MM.1S (cell line): ENCODE measurements at regions not wholly inside any gene's neighbourhood (a gene's known extent, or its start where the extent isn't known, plus 50 kb on each side); places are given as distances from the start of the nearest gene placed in this dataset.

Source experiments
- DNase-seq: peaks from one replicate; pipeline ENCODE4 v3.0.0-alpha.2; 2015
- H2AFZ ChIP-seq: fragments of 300-600 bp; sonication (generic); 2 replicates; pipeline ENCODE4 v1.6.0; 2016; ENCODE audit warnings: antibody characterized with exemption, low read length
- H3F3A ChIP-seq: fragments of 300-600 bp; sonication (generic); 2 replicates; pipeline ENCODE4 v1.6.1; 2016; ENCODE audit warnings: mild to moderate bottlenecking, antibody characterized with exemption, low read length, moderate library complexity, mixed read lengths; ENCODE audit not compliant: insufficient read depth
- H3K27ac ChIP-seq: fragments of 300-600 bp; sonication (generic); 2 replicates; pipeline ENCODE4 v1.5.1; 2016; ENCODE audit warnings: mild to moderate bottlenecking, low read length
- H3K27me3 ChIP-seq: fragments of 300-600 bp; sonication (generic); replicated peaks from 2 replicates; pipeline ENCODE4 v1.6.0; 2016; ENCODE audit warnings: low read length; ENCODE audit not compliant: insufficient read depth
- H3K36me3 ChIP-seq: fragments of 300-600 bp; sonication (generic); replicated peaks from 2 replicates; pipeline ENCODE4 v1.6.1; 2016; ENCODE audit warnings: mild to moderate bottlenecking, low read length, mixed read lengths; ENCODE audit not compliant: insufficient read depth
- H3K4me1 ChIP-seq: fragments of 300-600 bp; sonication (generic); 2 replicates; pipeline ENCODE4 v1.6.1; 2016; ENCODE audit warnings: low read length, mixed read lengths
- H3K4me2 ChIP-seq: fragments of 300-600 bp; sonication (generic); 2 replicates; pipeline ENCODE4 v1.6.0; 2016; ENCODE audit warnings: low read depth, low read length
- H3K4me3 ChIP-seq: fragments of 300-600 bp; sonication (generic); 2 replicates; pipeline ENCODE4 v1.5.1; 2016; ENCODE audit warnings: low read length, mixed read lengths
- H3K79me2 ChIP-seq: fragments of 300-600 bp; sonication (generic); 2 replicates; pipeline ENCODE4 v1.6.1; 2016; ENCODE audit warnings: mixed run types, low read length, mixed read lengths
- H3K9ac ChIP-seq: fragments of 300-600 bp; sonication (generic); 2 replicates; pipeline ENCODE4 v1.6.1; 2016; ENCODE audit warnings: low read length, mixed read lengths
- H3K9me2 ChIP-seq: fragments of 300-600 bp; sonication (generic); replicated peaks from 2 replicates; pipeline ENCODE4 v1.6.1; 2016; ENCODE audit warnings: mild to moderate bottlenecking, low read length, mixed read lengths; ENCODE audit not compliant: insufficient read depth
- H3K9me3 ChIP-seq: fragments of 300-600 bp; sonication (generic); replicated peaks from 2 replicates; pipeline ENCODE4 v1.6.1; 2016; ENCODE audit warnings: mild to moderate bottlenecking, low read length, mixed read lengths; ENCODE audit not compliant: insufficient read depth
- H4K20me1 ChIP-seq: fragments of 300-600 bp; sonication (generic); 2 replicates; pipeline ENCODE4 v1.6.1; 2016; ENCODE audit warnings: mild to moderate bottlenecking, low read length, moderate library complexity, mixed read lengths; ENCODE audit not compliant: insufficient read depth
- CTCF ChIP-seq: fragments of 300-600 bp; sonication (generic); IDR thresholded peaks from 2 replicates; pipeline ENCODE4 v1.5.1; 2016; ENCODE audit warnings: antibody characterized with exemption, low read length, mixed read lengths
- EZH2 ChIP-seq: fragments of 300-600 bp; sonication (generic); optimal IDR thresholded peaks from 2 replicates; pipeline ENCODE3; 2017; ENCODE audit warnings: low read depth, mild to moderate bottlenecking, antibody characterized with exemption, low read length, mixed read lengths
- EZH2phosphoT487 ChIP-seq: fragments of 300-600 bp; sonication (generic); IDR thresholded peaks from 2 replicates; pipeline ENCODE4 v1.6.1; 2018; ENCODE audit warnings: antibody characterized with exemption, low read length

GRCh38 chr15:79540551-79540950, 108.4 kb downstream of the MINAR1 start:
- Histone ChIP-seq H3F3A (no peaks in the 10 kb centered on the region), H3K27me3 (no peaks in the 10 kb centered on the region), H3K9me3 (no peaks in the 10 kb centered on the region), H3K27ac (no peak overlapping the region), H3K36me3 (no peaks in the 10 kb centered on the region), H3K79me2 (no peaks in the 10 kb centered on the region), H3K4me2 (no peak overlapping the region), H3K9me2 (no peaks in the 10 kb centered on the region), H2AFZ (no peak overlapping the region), H3K4me1 (no peaks in the 10 kb centered on the region), H4K20me1 (no peaks in the 10 kb centered on the region), H3K9ac (no peak overlapping the region), H3K4me3 (no peak overlapping the region)
- TF ChIP-seq EZH2 (no peak), EZH2phosphoT487 (no peak)
- no peak for DNase-seq

- H3K4me1 ChIP-seq: no peaks in the 10 kb centered on the region
- H3K4me3 ChIP-seq: no peak overlapping the region
- TF ChIP-seq CTCF (no peak), EZH2 (no peak), EZH2phosphoT487 (no peak)
- no peaks in the 10 kb centered on the region for H3K9me3 ChIP-seq
- no peaks in the 10 kb centered on the region for H3K36me3 ChIP-seq
- H2AFZ ChIP-seq: no peak overlapping the region
- H3K4me2 ChIP-seq: no peak overlapping the region
- DNase-seq: no peak
- H3K27ac ChIP-seq: no peak overlapping the region
- H3K79me2 ChIP-seq: no peaks in the 10 kb centered on the region
- no peaks in the 10 kb centered on the region for H3K27me3 ChIP-seq
- H3K9me2 ChIP-seq: no peaks in the 10 kb centered on the region
- no peak overlapping the region for H3K9ac ChIP-seq
- no peaks in the 10 kb centered on the region for H3F3A ChIP-seq
- no peaks in the 10 kb centered on the region for H4K20me1 ChIP-seq
Measured at GRCh38 chr15:79541196-79541595, 109.1 kb downstream of the MINAR1 start.

GRCh38 chr15:79543097-79543496, 111.0 kb downstream of the MINAR1 start:
- no peaks in the 10 kb centered on the region for H3K79me2 ChIP-seq
- no peaks in the 10 kb centered on the region for H3K36me3 ChIP-seq
- H3K27me3 ChIP-seq: no peaks in the 10 kb centered on the region
- H4K20me1 ChIP-seq: no peaks in the 10 kb centered on the region
- no peak overlapping the region for H3K9ac ChIP-seq
- no peaks in the 10 kb centered on the region for H3K9me2 ChIP-seq
- H3K27ac ChIP-seq: no peak overlapping the region
- no peak overlapping the region for H2AFZ ChIP-seq
- H3K4me2 ChIP-seq: no peak overlapping the region
- TF ChIP-seq EZH2phosphoT487 (no peak), CTCF (no peak), EZH2 (no peak)
- DNase-seq: no peak
- no peak overlapping the region for H3K4me3 ChIP-seq
- no peaks in the 10 kb centered on the region for H3K4me1 ChIP-seq
- H3F3A ChIP-seq: no peaks in the 10 kb centered on the region
- H3K9me3 ChIP-seq: no peaks in the 10 kb centered on the region

GRCh38 chr15:79549196-79549595, 117.1 kb downstream of the MINAR1 start:
- no peak for DNase-seq
- H3F3A ChIP-seq: no peaks in the 10 kb centered on the region
- TF ChIP-seq EZH2phosphoT487 (no peak), EZH2 (no peak), CTCF (no peak)

More at GRCh38 chr15:79549196-79549595, 117.1 kb downstream of the MINAR1 start:
- Histone ChIP-seq H3K9me2 (no peaks in the 10 kb centered on the region), H3K9ac (no peak overlapping the region), H3K4me1 (no peaks in the 10 kb centered on the region), H3K79me2 (no peaks in the 10 kb centered on the region), H3K36me3 (no peaks in the 10 kb centered on the region), H3K4me3 (no peak overlapping the region), H4K20me1 (no peaks in the 10 kb centered on the region), H3K27ac (no peak overlapping the region), H3K9me3 (no peaks in the 10 kb centered on the region), H3K27me3 (no peaks in the 10 kb centered on the region), H3K4me2 (no peak overlapping the region), H2AFZ (no peak overlapping the region)
